GM18873 (cell line): ENCODE measurements at regions not wholly inside any gene's neighbourhood (a gene's known extent, or its start where the extent isn't known, plus 50 kb on each side); places are given as distances from the start of the nearest gene placed in this dataset.

Experiments
- ATAC-seq: cut with Tn5 transposase; IDR thresholded peaks from one replicate; pipeline ENCODE4 v1.9.1; 2021; ENCODE audit warnings: mild to moderate bottlenecking, moderate library complexity, moderate number of reproducible peaks; ENCODE audit not compliant: unreplicated experiment, low FRiP score

- no peak for ATAC-seq
Observed at GRCh38 chr3:124584552-124585391, 145.5 kb upstream of the UMPS start.

DNA sequence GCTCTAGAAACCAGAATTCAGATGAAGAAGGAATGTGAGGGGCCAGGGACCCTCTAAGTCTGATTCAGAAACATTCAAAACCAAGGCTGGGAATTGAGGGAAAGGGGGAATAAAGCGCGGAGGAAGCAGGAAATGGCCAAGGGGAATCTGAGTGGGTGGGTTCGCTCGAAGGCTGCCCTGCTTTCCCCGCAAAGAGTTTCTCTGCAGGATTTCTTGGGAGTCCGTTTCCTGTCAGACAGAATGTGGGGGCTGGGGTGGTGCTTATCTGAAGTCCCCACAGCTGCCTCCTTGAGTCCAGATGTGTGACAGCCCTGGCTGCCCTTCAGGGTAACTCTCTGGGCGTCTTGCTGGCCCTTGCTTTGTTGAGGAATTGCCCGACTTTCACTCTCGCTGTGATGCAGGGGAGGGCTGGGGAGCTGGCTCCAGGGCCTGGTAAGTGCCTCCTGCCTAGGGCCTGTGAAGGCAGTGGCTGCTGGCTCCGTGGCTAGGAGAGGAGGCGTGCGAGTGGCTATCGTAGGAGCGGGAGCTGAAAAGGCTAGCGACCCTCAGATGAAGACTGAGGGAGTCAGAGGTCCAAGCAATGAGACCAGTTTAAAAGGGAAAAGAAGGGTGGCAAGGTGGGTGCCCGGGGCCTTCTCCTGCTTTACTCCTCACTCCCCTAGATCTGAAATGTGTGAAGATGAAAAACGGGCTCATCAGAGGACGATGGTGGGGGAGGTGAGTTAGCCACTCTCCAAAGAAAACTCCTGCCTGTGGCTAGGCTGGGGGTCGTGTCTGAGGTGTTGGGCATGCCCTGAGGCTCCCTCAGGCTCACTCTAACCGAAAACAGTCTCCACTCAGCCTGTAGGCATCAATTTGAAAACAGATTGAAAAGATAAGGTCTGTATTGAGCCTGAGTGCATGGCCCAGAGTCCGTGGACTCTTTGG is 143.9 kb upstream of the UMPS start:
- ATAC-seq, result no peak

GRCh38 chr3:124587053-124587408 is 143.2 kb upstream of the UMPS start:
- no peak for ATAC-seq

GRCh38 chr3:124588036-124588435 is 142.2 kb upstream of the UMPS start:
- ATAC-seq, result no peak

- ATAC-seq, result no peak
Observed at GRCh38 chr3:124588794-124589193, 141.5 kb upstream of the UMPS start.

DNA sequence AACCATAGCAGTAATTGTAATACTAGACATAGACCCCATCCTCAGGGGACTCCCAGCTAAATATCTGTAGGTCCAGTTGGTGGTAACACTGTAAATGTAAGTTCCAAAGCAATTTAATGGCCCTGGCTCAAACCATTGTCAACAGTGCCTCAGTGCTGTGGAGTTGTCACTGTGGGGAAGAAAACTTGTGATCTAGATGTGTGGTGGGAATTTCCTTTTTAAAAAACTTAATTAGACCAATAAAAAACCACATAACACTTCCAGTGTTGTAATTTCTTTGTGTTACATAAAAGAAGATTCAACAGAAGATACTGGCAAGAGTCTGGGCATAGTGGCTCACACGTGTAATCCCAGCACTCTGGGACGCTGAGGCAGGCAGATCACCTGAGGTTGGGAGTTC is 138.6 kb upstream of the UMPS start:
- no peak for ATAC-seq

DNA sequence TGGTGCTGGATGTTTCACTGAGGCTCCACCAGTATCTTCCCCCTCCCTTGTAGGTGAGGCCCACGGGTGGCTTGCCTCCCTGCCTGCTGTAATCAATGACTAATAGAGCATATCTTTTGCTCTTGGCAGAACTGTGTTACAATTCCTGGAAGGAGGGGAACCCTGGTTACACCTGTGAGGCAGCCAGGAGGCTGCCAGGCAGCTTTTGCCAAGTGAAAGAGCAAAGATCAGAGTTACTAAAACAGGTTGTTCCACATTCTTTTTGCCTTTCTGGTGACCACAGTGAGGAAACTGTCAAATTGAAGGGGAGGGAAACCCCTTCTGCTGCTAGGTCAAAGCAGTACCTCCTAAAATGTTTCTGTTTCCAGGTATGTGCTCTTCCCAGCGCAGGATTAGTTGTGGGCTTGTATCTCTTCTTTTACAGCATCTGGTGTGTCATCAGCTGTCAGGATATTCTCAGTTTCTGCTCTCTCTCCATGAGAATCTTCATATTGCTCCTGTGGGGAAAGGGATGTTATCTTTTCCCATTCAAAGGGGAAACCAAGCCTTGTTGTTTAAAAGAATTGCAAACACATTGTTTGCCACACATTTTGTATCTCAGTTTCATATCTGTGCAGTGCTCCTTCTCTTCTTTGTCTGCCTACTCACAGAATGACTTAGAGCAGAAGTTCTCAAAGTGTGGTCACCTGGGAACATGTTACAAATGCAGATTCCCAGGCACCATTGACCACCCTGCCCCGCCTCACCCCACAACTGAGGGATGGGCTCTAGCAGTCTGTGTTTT is 137.4 kb upstream of the UMPS start:
- peak; percentile 52 for ATAC-seq

DNA sequence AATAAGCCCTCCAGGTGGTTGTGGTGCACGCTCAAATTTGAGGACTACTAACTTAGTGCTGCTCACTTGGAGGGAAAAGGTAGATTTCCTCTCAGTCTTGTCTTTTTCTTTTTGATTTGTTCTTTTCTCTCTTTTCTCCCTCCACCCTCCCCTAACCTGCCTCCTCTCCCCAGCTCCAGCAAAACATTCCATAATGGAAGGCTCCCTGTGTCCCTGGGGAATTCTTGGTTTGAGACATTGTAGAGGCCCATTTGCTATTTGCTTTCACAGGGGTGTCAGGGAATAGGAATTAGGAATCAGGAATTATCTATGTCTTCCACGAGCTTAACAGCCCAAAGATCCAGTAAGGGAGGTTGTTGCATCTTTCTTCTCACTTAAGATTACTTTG is 136.8 kb upstream of the UMPS start:
- no peak for ATAC-seq

DNA sequence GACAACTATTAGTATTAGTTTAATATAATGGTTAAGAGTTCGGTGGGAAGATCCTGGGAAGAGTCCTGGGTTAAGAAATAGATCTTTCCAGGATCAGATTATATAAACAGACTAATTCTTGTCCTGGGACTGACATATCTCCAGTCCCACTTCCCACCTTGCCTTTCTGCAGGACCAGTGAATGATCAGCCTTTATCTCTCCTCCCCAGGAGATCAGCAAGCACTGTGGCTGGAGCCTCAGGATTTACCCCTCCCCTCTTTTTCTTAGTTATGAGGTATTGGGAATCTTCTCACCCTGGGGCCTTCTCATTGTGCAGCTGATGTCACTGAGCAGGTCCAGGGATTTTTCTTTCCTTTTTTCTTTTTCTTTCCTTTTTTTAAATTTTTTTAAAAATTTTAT is 135.7 kb upstream of the UMPS start:
- ATAC-seq, result no peak

GRCh38 chr3:124597273-124597672 is 133.0 kb upstream of the UMPS start:
- ATAC-seq, result no peak

GRCh38 chr3:124597979-124598378 is 132.3 kb upstream of the UMPS start:
- ATAC-seq, result no peak

DNA sequence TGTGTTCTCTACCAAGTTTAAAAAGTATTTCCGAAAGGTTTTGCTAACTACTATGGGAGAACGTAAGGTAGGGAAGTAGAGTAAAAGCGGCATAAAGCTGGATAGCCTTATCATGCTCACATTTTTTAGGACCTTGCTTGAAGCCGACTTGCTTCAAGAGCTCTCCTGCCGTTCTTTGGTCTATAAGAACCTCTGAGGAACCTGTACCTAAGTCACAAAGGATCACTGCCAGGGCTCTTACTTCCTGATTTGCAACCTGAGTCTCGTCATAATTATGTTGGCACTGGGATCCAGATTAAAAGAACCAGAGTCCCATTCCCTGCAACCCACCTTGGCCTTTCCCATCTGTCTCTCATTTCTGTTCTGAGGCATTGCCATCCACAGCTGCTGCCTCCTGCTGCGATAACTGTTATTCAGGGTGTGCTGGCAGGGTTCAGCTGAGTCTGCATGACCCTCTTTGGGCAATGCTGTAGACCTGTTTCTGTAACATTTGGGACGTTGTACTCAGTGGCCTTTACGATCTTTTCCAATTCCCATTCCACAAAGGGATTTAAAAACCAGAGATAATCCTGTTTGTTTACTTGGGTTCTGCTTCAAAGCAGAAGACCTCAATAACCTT is 131.0 kb upstream of the UMPS start:
- no peak for ATAC-seq

DNA sequence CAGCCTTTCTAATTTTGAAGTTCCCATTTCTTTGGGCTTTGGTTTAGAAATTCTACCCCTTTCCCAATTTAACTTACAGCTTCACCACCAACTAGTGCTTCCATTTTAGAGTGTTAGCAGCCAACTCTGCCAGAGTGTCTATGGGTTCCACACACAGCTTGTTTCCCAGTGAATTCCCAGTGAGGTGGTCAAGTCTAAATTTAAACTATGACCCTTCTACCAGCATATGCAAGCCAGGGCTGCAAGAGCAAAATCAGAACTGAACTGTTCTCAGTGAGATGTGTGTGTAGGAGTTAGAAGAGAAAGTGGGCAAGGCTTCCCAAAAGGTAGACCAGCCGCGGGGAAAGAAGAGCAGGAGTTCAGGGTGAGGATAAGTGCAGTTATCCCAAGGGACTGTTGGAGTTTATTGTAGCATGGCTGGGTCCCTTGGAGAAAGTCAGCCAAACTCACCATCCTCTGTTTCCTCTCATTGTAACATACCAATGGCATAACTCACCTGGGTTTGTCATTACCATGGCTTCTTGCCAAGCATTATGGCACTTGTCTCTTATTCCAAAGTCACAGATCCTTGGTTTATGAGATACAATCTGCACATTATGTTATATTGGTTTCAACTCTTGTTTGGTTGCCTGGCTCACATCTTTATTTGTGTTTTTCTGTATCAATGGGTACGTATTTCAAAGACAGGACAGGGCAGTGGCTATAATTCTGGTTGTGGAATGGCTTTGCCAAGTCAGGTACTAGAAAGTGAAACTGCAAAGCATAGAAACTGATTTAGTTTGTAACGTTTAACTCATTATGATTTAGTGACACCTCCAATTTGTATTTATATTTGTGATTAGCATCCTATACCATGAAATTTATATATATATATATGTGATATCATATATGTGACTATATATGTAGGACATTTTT is 130.2 kb upstream of the UMPS start:
- no peak for ATAC-seq

DNA sequence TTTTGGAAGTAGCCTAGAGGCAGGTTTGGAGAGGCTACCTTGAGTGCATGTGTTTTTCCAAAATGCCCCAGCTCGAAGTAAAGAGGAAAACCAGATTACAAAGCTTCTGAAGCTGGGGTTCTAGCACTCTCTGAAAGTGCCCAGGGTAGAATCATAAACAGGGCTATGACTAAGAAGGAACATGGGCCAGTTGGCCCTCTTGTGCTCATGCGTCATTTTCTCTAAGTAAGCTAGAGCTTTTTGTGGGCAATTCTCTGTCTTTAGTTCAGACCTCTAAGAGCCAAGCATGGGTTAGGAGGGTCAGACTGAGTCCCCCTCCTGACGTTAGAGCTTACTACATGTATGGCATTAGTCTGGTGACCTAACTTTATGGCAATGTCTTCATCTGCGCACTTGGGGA is 129.5 kb upstream of the UMPS start:
- ATAC-seq, result no peak

DNA sequence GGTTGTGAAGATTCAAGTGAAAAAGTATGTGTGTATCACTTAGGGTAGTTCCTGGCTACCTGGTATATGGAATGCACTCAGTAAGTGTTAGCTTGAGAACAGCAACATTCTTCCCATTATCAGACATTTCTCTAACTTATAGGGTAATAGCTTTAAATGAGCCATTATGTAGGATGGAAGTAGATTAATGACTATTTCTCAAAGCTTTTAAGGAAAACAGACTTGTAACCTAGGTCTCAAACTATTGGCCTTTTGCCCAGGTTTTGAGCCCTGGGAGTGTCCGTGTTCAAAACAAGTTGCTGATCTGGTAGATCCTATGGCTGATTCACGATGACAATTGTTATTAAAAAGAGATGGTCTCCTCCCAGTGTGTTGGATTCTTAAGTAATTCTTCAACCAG is 129.1 kb upstream of the UMPS start:
- ATAC-seq, result no peak

GRCh38 chr3:124602980-124603627 is 127.1 kb upstream of the UMPS start:
- ATAC-seq, result no peak

GRCh38 chr3:124605781-124606579 is 124.3 kb upstream of the UMPS start:
- ATAC-seq, result no peak

DNA sequence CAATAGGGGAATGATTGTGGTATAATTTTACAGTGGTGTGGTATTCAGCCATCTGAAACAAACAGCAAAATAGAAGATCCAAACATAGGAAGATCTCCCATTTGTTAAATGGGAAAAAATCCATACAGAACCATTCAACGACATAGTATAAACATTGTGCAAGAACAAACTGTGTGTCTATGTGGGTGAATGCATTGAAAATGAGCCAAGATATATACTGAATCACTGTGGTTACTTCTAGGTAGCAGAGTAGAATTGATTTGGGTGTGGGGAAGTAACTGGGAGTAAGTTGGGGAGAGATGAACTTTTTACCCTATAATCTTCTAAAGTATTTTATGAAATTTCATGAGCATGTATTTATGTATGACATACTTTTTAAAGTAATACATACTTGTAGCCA is 123.1 kb upstream of the UMPS start:
- ATAC-seq, result no peak
